Small intestine (tissue), 7 donors: ENCODE measurements at regions not wholly inside any gene's neighbourhood (a gene's known extent, or its start where the extent isn't known, plus 50 kb on each side); places are given as distances from the start of the nearest gene placed in this dataset.

Source experiments
- DNase-seq, 2 donors: peaks; one replicate each; pipeline versions ENCODE4 v3.0.0 to v3.0.0-alpha.2; 2013
- FAIRE-seq: peaks from 2 replicates; lab custom pipeline; 2012; peaks lifted over from hg19 to GRCh38; lab: Jason Lieb, UNC
- H3K27ac ChIP-seq, 3 donors: one replicate each; pipeline ENCODE4 v1.5.1; 2013; ENCODE audit warnings: low read length in 2 of 3, mild to moderate bottlenecking in 2 of 3, control low read depth in 1 of 3, inconsistent platforms in 1 of 3, low read depth in 1 of 3, moderate library complexity in 1 of 3
- H3K27me3 ChIP-seq, 3 donors: one replicate each; pipeline ENCODE4 v1.6.1; 2013; ENCODE audit warnings: low read length in 3 of 3, inconsistent platforms in 1 of 3; ENCODE audit not compliant: control insufficient read depth in 3 of 3, insufficient read depth in 3 of 3
- H3K36me3 ChIP-seq, 3 donors: one replicate each; pipeline ENCODE4 v1.6.1; 2013; ENCODE audit warnings: low read length in 3 of 3, inconsistent platforms in 1 of 3, low read depth in 1 of 3, mild to moderate bottlenecking in 1 of 3, moderate library complexity in 1 of 3; ENCODE audit not compliant: control insufficient read depth in 3 of 3, insufficient read depth in 2 of 3
- H3K4me1 ChIP-seq, 3 donors: one replicate each; pipeline ENCODE4 v1.6.1; 2013; ENCODE audit warnings: low read length in 2 of 3, inconsistent platforms in 1 of 3, low read depth in 1 of 3, mild to moderate bottlenecking in 1 of 3, moderate library complexity in 1 of 3; ENCODE audit not compliant: control insufficient read depth in 3 of 3, insufficient read depth in 2 of 3
- H3K4me3 ChIP-seq, 3 donors: one replicate each; pipeline ENCODE4 v1.5.1; 2013; ENCODE audit warnings: low read length in 3 of 3, control low read depth in 1 of 3, inconsistent platforms in 1 of 3, low read depth in 1 of 3, mild to moderate bottlenecking in 1 of 3, moderate library complexity in 1 of 3
- H3K9me3 ChIP-seq, 2 donors: one replicate each; pipeline ENCODE4 v1.6.1; 2013; ENCODE audit warnings: low read depth in 1 of 2, low read length in 1 of 2; ENCODE audit not compliant: control insufficient read depth in 2 of 2, insufficient read depth in 1 of 2
- WGBS, 3 donors: extraction: QIAGEN DNeasy Blood & Tissue Kit; methylation state at CpG; one replicate each; pipeline ENCODE4 v1.1.7; 2013; 5-methylcytosine and 5-hydroxymethylcytosine counted together
- donor health status: healthy with polysubstance abuse.
- donor health status: control.
- donor health status: control.
- donor health status: Bipolar disorder and iron deficiency.
- donor health status: healthy.

- no peaks in the 10 kb centered on the region for H3K36me3 ChIP-seq
- no peaks in the 10 kb centered on the region for H3K4me1 ChIP-seq
- no peak for DNase-seq
- H3K27ac ChIP-seq: no peak overlapping the region
- H3K27me3 ChIP-seq: no peaks in the 10 kb centered on the region
- peaks cover 0 to 10% of the 10 kb centered on the region in 2 donors for H3K9me3 ChIP-seq
- no peak for FAIRE-seq
- 81 to 96% (median 89%) methylated on average over 4 of the region's 4 CpGs for WGBS, 3 donors
- no peak overlapping the region for H3K4me3 ChIP-seq
Observed at GRCh38 chr7:46723742-46724141, 802.7 kb upstream of the IGFBP3 start.

GRCh38 chr7:46723003-46723402 lies 801.9 kb upstream of the IGFBP3 start:
- Histone ChIP-seq H3K27me3 (no peaks in the 10 kb centered on the region), H3K4me3 (no peak overlapping the region), H3K36me3 (no peaks in the 10 kb centered on the region), H3K27ac (no peak overlapping the region), H3K4me1 (no peaks in the 10 kb centered on the region), H3K9me3 (peaks cover 0 to 10% of the 10 kb centered on the region in 2 donors)
- DNase-seq (no peak), FAIRE-seq (no peak)
- 69 to 80% (median 75%) methylated on average over 7 of the region's 7 CpGs for WGBS, 3 donors

GRCh38 chr7:46720761-46721160 lies 799.7 kb upstream of the IGFBP3 start:
- DNase-seq (no peak), FAIRE-seq (no peak)
- no peaks in the 10 kb centered on the region for H3K36me3 ChIP-seq
- H3K27me3 ChIP-seq: no peaks in the 10 kb centered on the region
- H3K9me3 ChIP-seq: peaks cover 0 to 10% of the 10 kb centered on the region in 2 donors
- H3K4me1 ChIP-seq: no peaks in the 10 kb centered on the region
- no peak overlapping the region for H3K4me3 ChIP-seq
- no peak overlapping the region for H3K27ac ChIP-seq
- 59 to 92% (median 74%) methylated on average over 2 of the region's 2 CpGs for WGBS, 3 donors

GRCh38 chr7:46719616-46720015 lies 798.5 kb upstream of the IGFBP3 start:
- Histone ChIP-seq H3K4me3 (no peak overlapping the region), H3K9me3 (peaks cover 0 to 6% of the 10 kb centered on the region in 2 donors), H3K27me3 (no peaks in the 10 kb centered on the region), H3K4me1 (peaks cover 0 to 5% (median 0%) of the 10 kb centered on the region in 3 donors), H3K27ac (no peak overlapping the region), H3K36me3 (no peaks in the 10 kb centered on the region)
- 68 to 97% (median 90%) methylated on average over 1 of the region's 1 CpG for WGBS, 3 donors
- no peak for DNase-seq
- FAIRE-seq: no peak

- DNase-seq (no peak), FAIRE-seq (no peak)
- H3K27ac ChIP-seq: no peak overlapping the region
- peaks cover 0 to 2% of the 10 kb centered on the region in 2 donors for H3K9me3 ChIP-seq
- 71 to 88% (median 88%) methylated on average over 1 of the region's 1 CpG for WGBS, 3 donors
- no peak overlapping the region for H3K4me3 ChIP-seq
- no peaks in the 10 kb centered on the region for H3K27me3 ChIP-seq
- no peaks in the 10 kb centered on the region for H3K36me3 ChIP-seq
- H3K4me1 ChIP-seq: peaks cover 0 to 14% (median 2%) of the 10 kb centered on the region in 3 donors
Observed at GRCh38 chr7:46716926-46717325, 795.9 kb upstream of the IGFBP3 start.

GRCh38 chr7:46715579-46715978 lies 794.5 kb upstream of the IGFBP3 start:
- WGBS, 3 donors: 94 to 97% (median 97%) methylated on average over 1 of the region's 1 CpG
- no peak overlapping the region for H3K4me3 ChIP-seq
- no peaks in the 10 kb centered on the region for H3K27me3 ChIP-seq
- no peak for DNase-seq
- no peak for FAIRE-seq
- no peaks in the 10 kb centered on the region for H3K36me3 ChIP-seq
- H3K9me3 ChIP-seq: peaks cover 0 to 2% of the 10 kb centered on the region in 2 donors
- no peak overlapping the region for H3K27ac ChIP-seq
- peaks cover 0 to 14% (median 2%) of the 10 kb centered on the region in 3 donors for H3K4me1 ChIP-seq

- FAIRE-seq: no peak
- Histone ChIP-seq H3K9me3 (peaks cover 0 to 2% of the 10 kb centered on the region in 2 donors), H3K4me1 (peaks cover 0 to 14% (median 2%) of the 10 kb centered on the region in 3 donors), H3K36me3 (no peaks in the 10 kb centered on the region), H3K27ac (no peak overlapping the region), H3K27me3 (no peaks in the 10 kb centered on the region), H3K4me3 (no peak overlapping the region)
- DNase-seq: no peak
Observed at GRCh38 chr7:46714904-46715303, 793.8 kb upstream of the IGFBP3 start.

- DNase-seq: peak; percentile 87 to 91
- Histone ChIP-seq H3K27ac (peak overlapping the region in 2 of 3 donors; percentile 22 to 59), H3K36me3 (no peaks in the 10 kb centered on the region), H3K4me1 (peaks cover 0 to 14% (median 2%) of the 10 kb centered on the region in 3 donors), H3K9me3 (peaks cover 0 to 2% of the 10 kb centered on the region in 2 donors), H3K27me3 (no peaks in the 10 kb centered on the region), H3K4me3 (no peak overlapping the region)
- WGBS, 3 donors: 13 to 42% (median 32%) methylated on average over 4 of the region's 4 CpGs
- no peak for FAIRE-seq
Observed at GRCh38 chr7:46713868-46714596, 793.0 kb upstream of the IGFBP3 start.
